ENCODE measurements at regions not wholly inside any gene's neighbourhood (a gene's known extent, or its start where the extent isn't known, plus 50 kb on each side); places are given as distances from the start of the nearest gene placed in this dataset.

- Histone ChIP-seq H3K4me1 (ENCODE audit: control insufficient read depth in 1 of 2, extremely low read depth in 1 of 2, insufficient read depth in 2 of 2, low read length in 2 of 2) (peaks cover 23 to 34% of the 10 kb centered on the region in 2 experiments), H3K27ac (ENCODE audit: low read length) (no peak overlapping the region), H3K27me3 (replicated peaks in 1 of 2; ENCODE audit: control insufficient read depth in 2 of 2, extremely low read depth in 1 of 2, insufficient read depth in 2 of 2, low read length in 1 of 2) (no peaks in the 10 kb centered on the region), H3K36me3 (ENCODE audit: control insufficient read depth in 2 of 2, extremely low read depth in 1 of 2, insufficient read depth in 1 of 2, low read length in 1 of 2) (no peaks in the 10 kb centered on the region), H3K9me3 (no peaks in the 10 kb centered on the region), H3K4me3 (ENCODE audit: control insufficient read depth in 1 of 2, extremely low read depth in 1 of 2, low read length in 1 of 2) (no peak overlapping the region)
- Mint-ChIP-seq H3K27ac (peak overlapping the region in 1 of 2 donors; percentile 68), H3K9me3 (no peaks in the 10 kb centered on the region), H3K4me1 (peaks cover 46 to 57% (median 55%) of the 10 kb centered on the region in 3 donors), H3K27me3 (no peaks in the 10 kb centered on the region), H3K36me3 (no peaks in the 10 kb centered on the region), H3K4me3 (no peak overlapping the region)
- 86% methylated on average over 1 of the region's 1 CpG for WGBS (ENCODE audit: insufficient coverage)
- DNase-seq: no peak
- CTCF ChIA-PET: interaction anchor here in 1 of 2 donors (0.7 kb wide), 1 partner anchor 1695 kb away, joined by 3 read pairs; no protein-coding TSS in a partner anchor
- POLR2A ChIA-PET: interaction anchor here in 1 of 2 donors (0.6 to 0.7 kb wide), 2 partner anchors 245 to 699 kb away, joined by 3 to 4 read pairs; no protein-coding TSS in a partner anchor
- no peak for ATAC-seq (replicated peaks in 1 of 4)
Observed at GRCh38 chr12:46522071-46522470, 149.5 kb upstream of the SLC38A2 start.

DNA sequence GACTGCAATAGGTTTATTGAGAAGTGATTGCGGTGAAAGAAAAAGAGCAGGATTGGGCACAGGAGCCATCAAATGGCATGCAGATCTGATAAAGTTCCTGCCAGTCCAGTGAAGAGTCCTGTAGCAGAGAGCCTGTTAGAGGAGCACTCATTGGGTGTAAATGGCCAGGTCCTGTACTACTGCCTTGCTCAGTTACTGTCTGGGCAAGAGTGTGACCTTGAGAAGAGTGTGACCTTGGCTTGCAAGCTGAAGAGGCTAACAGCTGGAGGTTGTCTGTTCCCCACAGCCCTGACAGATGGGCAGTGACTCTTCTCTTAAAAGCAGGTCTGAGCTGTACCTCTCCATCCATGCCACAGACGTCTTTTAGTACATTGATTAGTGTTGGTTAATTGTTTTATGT lies 148.6 kb upstream of the SLC38A2 start:
- WGBS (ENCODE audit: insufficient coverage): 91% methylated on average over 1 of the region's 2 CpGs
- H3K9me3 Mint-ChIP-seq: no peaks in the 10 kb centered on the region
- Histone ChIP-seq H3K27me3 (replicated peaks in 1 of 2; ENCODE audit: control insufficient read depth in 2 of 2, extremely low read depth in 1 of 2, insufficient read depth in 2 of 2, low read length in 1 of 2) (no peaks in the 10 kb centered on the region), H3K27ac (ENCODE audit: low read length) (no peak overlapping the region), H3K4me1 (ENCODE audit: control insufficient read depth in 1 of 2, extremely low read depth in 1 of 2, insufficient read depth in 2 of 2, low read length in 2 of 2) (peaks cover 32 to 37% of the 10 kb centered on the region in 2 experiments), H3K36me3 (ENCODE audit: control insufficient read depth in 2 of 2, extremely low read depth in 1 of 2, insufficient read depth in 1 of 2, low read length in 1 of 2) (no peaks in the 10 kb centered on the region), H3K4me3 (ENCODE audit: control insufficient read depth in 1 of 2, extremely low read depth in 1 of 2, low read length in 1 of 2) (no peak overlapping the region), H3K9me3 (no peaks in the 10 kb centered on the region)
- no peak overlapping the region for H3K27ac Mint-ChIP-seq
- POLR2A ChIA-PET: no interaction called here
- no peak for DNase-seq
- H3K36me3 Mint-ChIP-seq: no peaks in the 10 kb centered on the region
- no peak overlapping the region for H3K4me3 Mint-ChIP-seq
- H3K4me1 Mint-ChIP-seq: peaks cover 49 to 60% (median 58%) of the 10 kb centered on the region in 3 donors
- CTCF ChIA-PET: no interaction called here
- no peak for ATAC-seq (replicated peaks in 1 of 4)
- no peaks in the 10 kb centered on the region for H3K27me3 Mint-ChIP-seq

DNA sequence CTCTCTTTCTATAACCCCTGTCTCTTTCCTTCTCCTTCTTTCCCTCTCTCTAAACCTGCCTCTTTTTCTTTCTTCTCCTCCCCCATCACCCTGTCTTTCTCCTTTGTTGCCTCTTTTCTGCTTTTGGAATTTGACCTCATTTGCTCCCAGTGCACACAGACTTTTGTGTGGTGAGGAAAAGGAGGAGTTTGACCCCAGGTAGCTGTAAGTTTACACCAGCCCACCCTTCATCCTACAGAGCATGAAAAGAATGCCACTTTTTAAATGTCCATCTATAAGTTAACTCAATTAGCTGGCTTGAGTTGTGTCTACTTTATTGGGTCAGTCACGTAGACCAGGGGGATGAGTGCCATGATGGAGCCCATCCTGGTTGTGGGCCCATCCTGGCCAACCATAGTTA lies 146.8 kb upstream of the SLC38A2 start:
- Mint-ChIP-seq H3K4me1 (peaks cover 48 to 60% (median 59%) of the 10 kb centered on the region in 3 donors), H3K27me3 (no peaks in the 10 kb centered on the region), H3K36me3 (no peaks in the 10 kb centered on the region), H3K9me3 (no peaks in the 10 kb centered on the region), H3K27ac (no peak overlapping the region), H3K4me3 (peak overlapping the region in 1 of 3 donors; percentile 3)
- no peaks in the 10 kb centered on the region for H3K9me3 ChIP-seq
- POLR2A ChIA-PET: no interaction called here
- CTCF ChIA-PET: no interaction called here
- H3K27me3 ChIP-seq (replicated peaks in 1 of 2; ENCODE audit: control insufficient read depth in 2 of 2, extremely low read depth in 1 of 2, insufficient read depth in 2 of 2, low read length in 1 of 2): peaks cover 0 to 2% of the 10 kb centered on the region in 2 experiments
- H3K4me3 ChIP-seq (ENCODE audit: control insufficient read depth in 1 of 2, extremely low read depth in 1 of 2, low read length in 1 of 2): no peak overlapping the region
- H3K4me1 ChIP-seq (ENCODE audit: control insufficient read depth in 1 of 2, extremely low read depth in 1 of 2, insufficient read depth in 2 of 2, low read length in 2 of 2): peaks cover 24 to 28% of the 10 kb centered on the region in 2 experiments
- no CpG with 5 or more reads among the region's 1 CpG for WGBS (ENCODE audit: insufficient coverage)
- no peaks in the 10 kb centered on the region for H3K36me3 ChIP-seq (ENCODE audit: control insufficient read depth in 2 of 2, extremely low read depth in 1 of 2, insufficient read depth in 1 of 2, low read length in 1 of 2)
- DNase-seq: no peak
- H3K27ac ChIP-seq (ENCODE audit: low read length): no peak overlapping the region
- no peak for ATAC-seq (replicated peaks in 1 of 4)

DNA sequence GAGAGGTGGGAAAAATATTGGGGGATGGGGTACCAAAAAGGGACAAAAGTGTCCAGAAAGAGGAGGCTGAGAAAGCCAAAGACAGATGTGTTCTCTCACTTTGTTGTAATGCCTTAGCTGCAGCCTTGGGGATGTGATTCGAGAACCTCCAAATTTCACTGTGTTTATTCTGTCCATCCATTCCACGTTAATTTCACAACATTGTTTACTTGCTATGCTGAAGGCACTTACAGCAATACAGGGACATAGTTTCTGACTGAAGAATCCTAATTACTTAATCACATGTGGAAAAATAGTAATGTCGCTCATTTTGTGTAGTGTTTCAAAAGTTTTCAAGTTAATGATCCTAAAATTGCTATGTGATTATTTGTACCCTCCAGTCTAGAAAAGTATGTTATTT lies 146.2 kb upstream of the SLC38A2 start:
- ChIA-PET CTCF (no interaction called here), POLR2A (no interaction called here)
- DNase-seq (no peak), ATAC-seq (replicated peaks in 1 of 4) (no peak)
- H3K4me3 Mint-ChIP-seq: peak overlapping the region in 1 of 3 donors; percentile 3
- H3K4me1 ChIP-seq (ENCODE audit: control insufficient read depth in 1 of 2, extremely low read depth in 1 of 2, insufficient read depth in 2 of 2, low read length in 2 of 2): peaks cover 18 to 28% of the 10 kb centered on the region in 2 experiments
- H3K36me3 ChIP-seq (ENCODE audit: control insufficient read depth in 2 of 2, extremely low read depth in 1 of 2, insufficient read depth in 1 of 2, low read length in 1 of 2): no peaks in the 10 kb centered on the region
- peaks cover 0 to 2% of the 10 kb centered on the region in 2 experiments for H3K27me3 ChIP-seq (replicated peaks in 1 of 2; ENCODE audit: control insufficient read depth in 2 of 2, extremely low read depth in 1 of 2, insufficient read depth in 2 of 2, low read length in 1 of 2)
- H3K27me3 Mint-ChIP-seq: no peaks in the 10 kb centered on the region
- no peaks in the 10 kb centered on the region for H3K9me3 ChIP-seq
- no peak overlapping the region for H3K4me3 ChIP-seq (ENCODE audit: control insufficient read depth in 1 of 2, extremely low read depth in 1 of 2, low read length in 1 of 2)
- H3K36me3 Mint-ChIP-seq: no peaks in the 10 kb centered on the region
- no peak overlapping the region for H3K27ac Mint-ChIP-seq
- H3K4me1 Mint-ChIP-seq: peaks cover 48 to 60% (median 59%) of the 10 kb centered on the region in 3 donors
- no CpG with 5 or more reads among the region's 3 CpGs for WGBS (ENCODE audit: insufficient coverage)
- no peak overlapping the region for H3K27ac ChIP-seq (ENCODE audit: low read length)
- no peaks in the 10 kb centered on the region for H3K9me3 Mint-ChIP-seq

DNA sequence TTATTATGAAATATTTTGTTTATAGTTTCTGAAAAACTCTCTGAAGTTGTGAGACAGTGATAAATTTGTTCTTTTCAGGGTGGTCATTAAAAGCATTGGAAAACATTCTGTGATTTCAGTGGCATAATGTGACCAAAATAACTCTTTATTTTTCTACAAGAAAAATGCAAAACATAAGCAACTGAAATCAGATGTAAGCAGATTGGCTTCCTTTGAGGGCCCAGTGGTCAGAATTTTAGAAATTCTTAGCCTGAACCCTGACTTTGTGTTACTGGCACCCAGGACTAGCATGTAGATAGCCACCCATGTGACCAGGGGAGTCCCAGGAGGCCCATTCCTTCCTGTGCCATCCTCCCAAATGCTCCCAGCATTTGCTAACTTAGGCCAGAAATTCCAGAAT lies 145.6 kb upstream of the SLC38A2 start:
- no peaks in the 10 kb centered on the region for H3K27me3 Mint-ChIP-seq
- ChIA-PET CTCF (no interaction called here), POLR2A (no interaction called here)
- Histone ChIP-seq H3K4me1 (ENCODE audit: control insufficient read depth in 1 of 2, extremely low read depth in 1 of 2, insufficient read depth in 2 of 2, low read length in 2 of 2) (peaks cover 12 to 25% of the 10 kb centered on the region in 2 experiments), H3K27me3 (replicated peaks in 1 of 2; ENCODE audit: control insufficient read depth in 2 of 2, extremely low read depth in 1 of 2, insufficient read depth in 2 of 2, low read length in 1 of 2) (peaks cover 0 to 2% of the 10 kb centered on the region in 2 experiments), H3K27ac (ENCODE audit: low read length) (no peak overlapping the region), H3K9me3 (no peaks in the 10 kb centered on the region), H3K4me3 (ENCODE audit: control insufficient read depth in 1 of 2, extremely low read depth in 1 of 2, low read length in 1 of 2) (no peak overlapping the region), H3K36me3 (ENCODE audit: control insufficient read depth in 2 of 2, extremely low read depth in 1 of 2, insufficient read depth in 1 of 2, low read length in 1 of 2) (no peaks in the 10 kb centered on the region)
- ATAC-seq (replicated peaks in 1 of 4) (no peak), DNase-seq (no peak)
- peaks cover 48 to 60% (median 59%) of the 10 kb centered on the region in 3 donors for H3K4me1 Mint-ChIP-seq
- H3K36me3 Mint-ChIP-seq: no peaks in the 10 kb centered on the region
- H3K9me3 Mint-ChIP-seq: no peaks in the 10 kb centered on the region
- peak overlapping the region in 1 of 2 donors; percentile 87 for H3K27ac Mint-ChIP-seq
- no peak overlapping the region for H3K4me3 Mint-ChIP-seq

DNA sequence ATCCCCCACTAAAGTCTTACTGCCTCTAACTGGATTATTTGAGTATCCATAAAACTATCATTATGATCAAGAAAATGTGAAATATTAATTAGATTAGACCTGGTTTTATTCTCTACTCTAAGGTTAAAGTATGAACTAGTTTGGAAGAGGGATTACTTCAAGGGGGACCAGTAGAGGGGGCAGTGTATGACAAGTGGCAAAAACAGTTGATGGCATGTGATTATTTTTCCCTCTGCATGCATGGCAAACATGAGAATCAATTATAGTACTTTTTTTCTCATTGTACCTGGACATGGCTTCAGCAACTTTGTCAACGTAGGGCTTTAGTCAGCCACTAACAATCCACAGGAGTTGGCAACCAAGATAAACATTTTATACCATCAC lies 145.0 kb upstream of the SLC38A2 start:
- Histone ChIP-seq H3K36me3 (ENCODE audit: control insufficient read depth in 2 of 2, extremely low read depth in 1 of 2, insufficient read depth in 1 of 2, low read length in 1 of 2) (no peaks in the 10 kb centered on the region), H3K4me3 (ENCODE audit: control insufficient read depth in 1 of 2, extremely low read depth in 1 of 2, low read length in 1 of 2) (no peak overlapping the region), H3K27me3 (replicated peaks in 1 of 2; ENCODE audit: control insufficient read depth in 2 of 2, extremely low read depth in 1 of 2, insufficient read depth in 2 of 2, low read length in 1 of 2) (peaks cover 0 to 2% of the 10 kb centered on the region in 2 experiments), H3K27ac (ENCODE audit: low read length) (no peak overlapping the region), H3K4me1 (ENCODE audit: control insufficient read depth in 1 of 2, extremely low read depth in 1 of 2, insufficient read depth in 2 of 2, low read length in 2 of 2) (peaks cover 10 to 22% of the 10 kb centered on the region in 2 experiments), H3K9me3 (no peaks in the 10 kb centered on the region)
- ChIA-PET CTCF (interaction anchor here in 1 of 2 donors (0.9 kb wide), 1 partner anchor 144 kb away, joined by 4 read pairs; no protein-coding TSS in a partner anchor), POLR2A (no interaction called here)
- DNase-seq (peak in 1 of 35 experiments; percentile 15), ATAC-seq (replicated peaks in 1 of 4) (peak in 2 of 4 experiments; percentile 31 to 32)
- H3K36me3 Mint-ChIP-seq: no peaks in the 10 kb centered on the region
- no CpG with 5 or more reads among the region's 1 CpG for WGBS (ENCODE audit: insufficient coverage)
- H3K27me3 Mint-ChIP-seq: no peaks in the 10 kb centered on the region
- peaks cover 51 to 62% (median 59%) of the 10 kb centered on the region in 3 donors for H3K4me1 Mint-ChIP-seq
- H3K9me3 Mint-ChIP-seq: no peaks in the 10 kb centered on the region
- peak overlapping the region; percentile 64 to 87 for H3K27ac Mint-ChIP-seq
- H3K4me3 Mint-ChIP-seq: peak overlapping the region in 2 of 3 donors; percentile 36 to 46
